AG04450 (cell line): ENCODE measurements at regions not wholly inside any gene's neighbourhood (a gene's known extent, or its start where the extent isn't known, plus 50 kb on each side); places are given as distances from the start of the nearest gene placed in this dataset.

Experiments
- CTCF ChIA-PET: fragments of 300-600, 350-600 bp; formaldehyde crosslinking; extraction: SDS; loops from one replicate; lab custom pipeline; 2022; ENCODE audit warnings: antibody characterized with exemption, inconsistent platforms; lab: Charles Lee
- POLR2A ChIA-PET: fragments of 350-600 bp; formaldehyde crosslinking; extraction: SDS; loops from one replicate; lab custom pipeline; 2021; ENCODE audit warnings: antibody characterized with exemption, inconsistent platforms; lab: Yijun Ruan, JAX
- DNase-seq: peaks from one replicate; pipeline ENCODE4 v3.0.0-alpha.2; 2011; ENCODE audit warnings: low read depth, low spot score
- H3K27ac ChIP-seq: one replicate; pipeline ENCODE4 v1.5.1; 2012; ENCODE audit warnings: low read depth, low read length, control low read depth
- H3K27me3 ChIP-seq: one replicate; pipeline ENCODE4 v1.6.0; 2012; ENCODE audit warnings: low read length; ENCODE audit not compliant: control insufficient read depth, insufficient read depth
- H3K4me3 ChIP-seq: 2 replicates; pipeline ENCODE4 v1.5.1; 2011; ENCODE audit warnings: mild to moderate bottlenecking, low read depth, low read length, control low read depth
- H3K9me3 ChIP-seq: 2 replicates; pipeline ENCODE4 v1.5.1; 2012; ENCODE audit warnings: low read length; ENCODE audit not compliant: control insufficient read depth, insufficient read depth
- CTCF ChIP-seq: IDR thresholded peaks from 2 replicates; pipeline ENCODE4 v1.5.1; 2011; ENCODE audit warnings: low read depth, low read length, control low read depth, inconsistent platforms

- H3K9me3 ChIP-seq: peaks cover 48% of the 10 kb centered on the region
- POLR2A ChIA-PET: no interaction called here
- TF ChIP-seq CTCF: no peak
- H3K27me3 ChIP-seq: no peaks in the 10 kb centered on the region
- DNase-seq: no peak
- CTCF ChIA-PET: no interaction called here
- H3K4me3 ChIP-seq: no peak overlapping the region
- no peak overlapping the region for H3K27ac ChIP-seq
These were observed 282.6 kb downstream of the IRX1 start for GRCh38 chr5:3878267-3878666.

GRCh38 chr5:3883040-3883439 is 287.4 kb downstream of the IRX1 start:
- CTCF ChIA-PET: no interaction called here
- POLR2A ChIA-PET: no interaction called here

GRCh38 chr5:3886524-3887451 is 291.2 kb downstream of the IRX1 start:
- no peak for TF ChIP-seq CTCF
- no peak overlapping the region for H3K4me3 ChIP-seq
- no peaks in the 10 kb centered on the region for H3K27me3 ChIP-seq
- DNase-seq: no peak
- peaks cover 66% of the 10 kb centered on the region for H3K9me3 ChIP-seq
- no peak overlapping the region for H3K27ac ChIP-seq
- CTCF ChIA-PET: no interaction called here
- POLR2A ChIA-PET: no interaction called here

More at GRCh38 chr5:3883040-3883439, 287.4 kb downstream of the IRX1 start:
- no peak overlapping the region for H3K27ac ChIP-seq
- no peak for TF ChIP-seq CTCF
- no peaks in the 10 kb centered on the region for H3K27me3 ChIP-seq
- H3K9me3 ChIP-seq: peaks cover 62% of the 10 kb centered on the region
- DNase-seq: no peak
- no peak overlapping the region for H3K4me3 ChIP-seq

GRCh38 chr5:3888310-3888709 is 292.7 kb downstream of the IRX1 start:
- ChIA-PET CTCF (no interaction called here), POLR2A (no interaction called here)
- Histone ChIP-seq H3K27ac (no peak overlapping the region), H3K27me3 (no peaks in the 10 kb centered on the region), H3K4me3 (no peak overlapping the region), H3K9me3 (peaks cover 60% of the 10 kb centered on the region)
- TF ChIP-seq CTCF: no peak
- no peak for DNase-seq

GRCh38 chr5:3889412-3890142 is 293.9 kb downstream of the IRX1 start:
- H3K9me3 ChIP-seq: peaks cover 48% of the 10 kb centered on the region
- ChIA-PET POLR2A (no interaction called here), CTCF (no interaction called here)
- no peak overlapping the region for H3K27ac ChIP-seq
- H3K27me3 ChIP-seq: no peaks in the 10 kb centered on the region
- DNase-seq: no peak
- H3K4me3 ChIP-seq: no peak overlapping the region
- no peak for TF ChIP-seq CTCF
